ENCODE measurements at regions not wholly inside any gene's neighbourhood (a gene's known extent, or its start where the extent isn't known, plus 50 kb on each side); places are given as distances from the start of the nearest gene placed in this dataset.

GRCh38 chr15:95557226-95558046, 773.1 kb upstream of the NR2F2 start:
- TF ChIP-seq TAF1 (IDR thresholded peaks at IDR 0.05; ENCODE audit: borderline replicate concordance, insufficient read depth, low read length) (peak; percentile 21; the same call in 1 of the 2 replicates), REST (IDR thresholded peaks at IDR 0.05; ENCODE audit: insufficient read depth in 1 of 2, low read depth in 2 of 2, low read length in 2 of 2) (no peak), POLR2AphosphoS5 (IDR thresholded peaks at IDR 0.05; ENCODE audit: low read depth, low read length) (no peak), SIN3A (IDR thresholded peaks at IDR 0.05; ENCODE audit: borderline replicate concordance, insufficient read depth, low read length) (no peak)

All from PFSK-1 (cell line).